PFSK-1 (cell line): ENCODE measurements at regions not wholly inside any gene's neighbourhood (a gene's known extent, or its start where the extent isn't known, plus 50 kb on each side); places are given as distances from the start of the nearest gene placed in this dataset.

Experiments
- FOXP2 ChIP-seq: optimal IDR thresholded peaks from 2 replicates; pipeline ENCODE3; 2011; ENCODE audit warnings: borderline replicate concordance, control low read depth, inconsistent platforms; ENCODE audit not compliant: insufficient read depth; ENCODE audit errors: extremely low read length, extremely low read depth
- POLR2AphosphoS5 ChIP-seq: IDR thresholded peaks from 2 replicates; pipeline ENCODE4 v1.6.1; 2012; ENCODE audit warnings: low read depth, mild to moderate bottlenecking, control low read depth, low read length, moderate library complexity
- SIN3A ChIP-seq: IDR thresholded peaks from 2 replicates; pipeline ENCODE4 v1.6.1; 2012; ENCODE audit warnings: mild to moderate bottlenecking, low read length, moderate library complexity, borderline replicate concordance; ENCODE audit not compliant: insufficient read depth
- TAF1 ChIP-seq: IDR thresholded peaks from 2 replicates; pipeline ENCODE4 v1.6.1; 2012; ENCODE audit warnings: low read length, control low read depth, borderline replicate concordance; ENCODE audit not compliant: insufficient read depth
- TF ChIP-seq, protein P1 (sequence below), 2 experiments: IDR thresholded peaks; 2 replicates each; pipeline versions ENCODE4 v1.6.1 to v1.8.0; 2011 to 2012; ENCODE audit warnings: low read depth in 2 of 2, low read length in 2 of 2, control low read depth in 1 of 2, inconsistent platforms in 1 of 2, mild to moderate bottlenecking in 1 of 2, moderate library complexity in 1 of 2; ENCODE audit not compliant: insufficient read depth in 1 of 2

DNA sequence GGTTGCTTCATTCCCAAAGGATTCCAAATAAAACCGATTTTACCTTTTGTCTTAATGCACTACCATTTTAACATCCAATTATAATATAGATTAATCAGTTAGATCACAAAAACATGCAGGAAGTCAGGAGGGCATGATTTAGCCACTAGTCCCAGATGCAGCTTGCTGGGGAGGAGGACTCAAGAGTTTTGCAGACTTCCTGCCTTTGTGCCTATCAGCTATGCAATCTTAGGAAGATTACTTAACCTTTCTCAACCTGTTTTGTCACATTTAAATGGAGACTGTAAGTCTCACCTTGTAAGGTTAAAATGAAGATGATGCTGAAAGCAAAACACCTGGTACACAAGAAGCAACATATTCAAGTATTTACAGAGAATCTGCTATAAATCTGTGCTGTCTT, 242.4 kb upstream of the GOLIM4 start:
- TF ChIP-seq SIN3A (no peak), TAF1 (no peak), FOXP2 (no peak), POLR2AphosphoS5 (no peak)
- TF ChIP-seq, protein P1, sequence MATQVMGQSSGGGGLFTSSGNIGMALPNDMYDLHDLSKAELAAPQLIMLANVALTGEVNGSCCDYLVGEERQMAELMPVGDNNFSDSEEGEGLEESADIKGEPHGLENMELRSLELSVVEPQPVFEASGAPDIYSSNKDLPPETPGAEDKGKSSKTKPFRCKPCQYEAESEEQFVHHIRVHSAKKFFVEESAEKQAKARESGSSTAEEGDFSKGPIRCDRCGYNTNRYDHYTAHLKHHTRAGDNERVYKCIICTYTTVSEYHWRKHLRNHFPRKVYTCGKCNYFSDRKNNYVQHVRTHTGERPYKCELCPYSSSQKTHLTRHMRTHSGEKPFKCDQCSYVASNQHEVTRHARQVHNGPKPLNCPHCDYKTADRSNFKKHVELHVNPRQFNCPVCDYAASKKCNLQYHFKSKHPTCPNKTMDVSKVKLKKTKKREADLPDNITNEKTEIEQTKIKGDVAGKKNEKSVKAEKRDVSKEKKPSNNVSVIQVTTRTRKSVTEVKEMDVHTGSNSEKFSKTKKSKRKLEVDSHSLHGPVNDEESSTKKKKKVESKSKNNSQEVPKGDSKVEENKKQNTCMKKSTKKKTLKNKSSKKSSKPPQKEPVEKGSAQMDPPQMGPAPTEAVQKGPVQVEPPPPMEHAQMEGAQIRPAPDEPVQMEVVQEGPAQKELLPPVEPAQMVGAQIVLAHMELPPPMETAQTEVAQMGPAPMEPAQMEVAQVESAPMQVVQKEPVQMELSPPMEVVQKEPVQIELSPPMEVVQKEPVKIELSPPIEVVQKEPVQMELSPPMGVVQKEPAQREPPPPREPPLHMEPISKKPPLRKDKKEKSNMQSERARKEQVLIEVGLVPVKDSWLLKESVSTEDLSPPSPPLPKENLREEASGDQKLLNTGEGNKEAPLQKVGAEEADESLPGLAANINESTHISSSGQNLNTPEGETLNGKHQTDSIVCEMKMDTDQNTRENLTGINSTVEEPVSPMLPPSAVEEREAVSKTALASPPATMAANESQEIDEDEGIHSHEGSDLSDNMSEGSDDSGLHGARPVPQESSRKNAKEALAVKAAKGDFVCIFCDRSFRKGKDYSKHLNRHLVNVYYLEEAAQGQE (IDR thresholded peaks at IDR 0.05; ENCODE audit: insufficient read depth in 1 of 2, low read depth in 2 of 2, low read length in 2 of 2), result no peak

DNA sequence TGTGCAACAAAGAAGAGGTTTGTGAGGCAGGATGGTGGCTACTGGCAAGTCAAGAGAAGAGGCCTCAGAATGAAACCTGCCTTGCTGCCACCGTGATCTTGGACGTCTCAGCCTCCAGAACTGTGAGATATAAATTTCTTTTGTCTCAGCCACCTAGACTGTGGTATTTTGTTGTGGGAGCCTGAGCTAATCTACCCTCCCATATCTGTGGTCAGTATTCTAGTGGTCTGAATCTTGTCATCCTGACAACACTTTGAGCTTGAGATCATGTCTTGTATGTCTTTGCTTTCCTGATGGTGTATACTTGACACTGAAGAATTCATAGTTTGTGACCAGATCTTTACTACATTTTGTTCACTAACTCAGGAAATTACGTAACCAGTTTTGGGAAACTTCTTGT, 240.6 kb upstream of the GOLIM4 start:
- TF ChIP-seq TAF1 (no peak), POLR2AphosphoS5 (no peak), FOXP2 (no peak), SIN3A (no peak)
- TF ChIP-seq, protein P1 (IDR thresholded peaks at IDR 0.05; ENCODE audit: insufficient read depth in 1 of 2, low read depth in 2 of 2, low read length in 2 of 2), result no peak

DNA sequence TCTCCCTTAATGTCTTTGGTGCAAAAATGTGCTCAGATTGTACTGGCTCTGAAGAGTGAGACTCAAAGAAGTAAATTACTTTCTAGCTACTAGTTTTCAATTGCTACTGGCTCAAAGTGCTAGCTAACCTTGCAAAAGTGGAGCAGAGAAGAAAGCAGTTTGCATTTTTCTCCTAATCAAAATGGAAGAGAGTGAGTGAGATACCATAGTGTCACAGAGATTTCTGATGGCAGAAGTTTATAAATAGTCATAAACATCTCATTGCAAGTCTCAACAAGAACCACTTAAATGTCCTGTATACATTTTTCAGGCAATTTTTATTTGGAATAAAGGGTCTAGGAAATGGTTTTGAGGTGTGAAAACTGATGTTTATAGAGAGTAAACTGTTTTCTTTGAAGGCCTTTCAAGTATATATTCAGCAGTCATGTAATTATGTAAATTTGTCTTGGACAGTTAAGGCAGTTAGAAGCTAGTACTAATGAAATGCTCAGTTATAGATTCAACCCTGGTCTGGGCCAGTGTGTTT, 237.7 kb upstream of the GOLIM4 start:
- TF ChIP-seq POLR2AphosphoS5, result no peak
- TF ChIP-seq SIN3A, result no peak
- TF ChIP-seq FOXP2, result no peak
- TF ChIP-seq, protein P1 (IDR thresholded peaks at IDR 0.05; ENCODE audit: insufficient read depth in 1 of 2, low read depth in 2 of 2, low read length in 2 of 2), result no peak
- TF ChIP-seq TAF1, result no peak

DNA sequence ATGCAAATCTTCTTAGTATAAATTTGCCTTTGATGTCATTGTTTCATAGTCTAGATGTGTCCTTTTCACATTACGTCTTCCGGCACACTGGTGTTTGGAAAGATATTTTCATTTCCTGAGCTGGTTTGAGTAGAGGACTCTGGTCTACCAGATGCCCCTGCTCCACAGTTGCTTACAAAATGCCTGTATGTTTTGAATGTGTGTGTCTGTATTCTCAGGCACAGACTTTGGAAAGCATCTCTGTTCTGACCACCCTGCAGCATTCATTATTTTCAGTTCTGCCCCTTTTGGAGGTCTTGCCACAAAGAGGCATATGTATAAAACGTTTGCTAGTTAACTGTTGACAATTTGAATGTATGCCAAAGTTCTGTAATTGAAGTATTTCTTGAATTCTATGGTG, 236.0 kb upstream of the GOLIM4 start:
- TF ChIP-seq SIN3A (no peak), TAF1 (no peak), FOXP2 (no peak), POLR2AphosphoS5 (no peak)
- TF ChIP-seq, protein P1 (IDR thresholded peaks at IDR 0.05; ENCODE audit: insufficient read depth in 1 of 2, low read depth in 2 of 2, low read length in 2 of 2), result no peak

DNA sequence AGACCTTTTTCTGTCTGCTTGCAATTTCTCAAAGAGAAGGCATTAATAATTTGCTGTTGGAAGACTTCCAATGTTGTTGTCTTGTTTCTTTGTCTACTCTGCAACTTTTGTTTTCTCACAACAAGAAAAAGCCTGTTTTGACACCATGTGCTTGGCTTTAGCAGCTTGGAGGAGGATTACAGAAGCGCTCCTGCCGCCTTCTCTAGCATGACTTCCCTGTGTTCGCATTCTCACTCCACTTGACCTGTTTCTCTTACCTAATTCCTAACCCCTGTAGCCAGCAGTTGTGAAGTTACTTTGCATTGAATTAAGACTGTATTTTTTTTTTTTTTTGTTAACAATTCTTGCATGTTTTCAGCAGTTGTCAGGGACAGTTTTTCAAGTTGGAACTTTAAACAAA, 235.3 kb upstream of the GOLIM4 start:
- TF ChIP-seq SIN3A (no peak), TAF1 (no peak), FOXP2 (no peak), POLR2AphosphoS5 (no peak)
- TF ChIP-seq, protein P1 (IDR thresholded peaks at IDR 0.05; ENCODE audit: insufficient read depth in 1 of 2, low read depth in 2 of 2, low read length in 2 of 2), result no peak
